ENCODE measurements at regions not wholly inside any gene's neighbourhood (a gene's known extent, or its start where the extent isn't known, plus 50 kb on each side); places are given as distances from the start of the nearest gene placed in this dataset.

DNA sequence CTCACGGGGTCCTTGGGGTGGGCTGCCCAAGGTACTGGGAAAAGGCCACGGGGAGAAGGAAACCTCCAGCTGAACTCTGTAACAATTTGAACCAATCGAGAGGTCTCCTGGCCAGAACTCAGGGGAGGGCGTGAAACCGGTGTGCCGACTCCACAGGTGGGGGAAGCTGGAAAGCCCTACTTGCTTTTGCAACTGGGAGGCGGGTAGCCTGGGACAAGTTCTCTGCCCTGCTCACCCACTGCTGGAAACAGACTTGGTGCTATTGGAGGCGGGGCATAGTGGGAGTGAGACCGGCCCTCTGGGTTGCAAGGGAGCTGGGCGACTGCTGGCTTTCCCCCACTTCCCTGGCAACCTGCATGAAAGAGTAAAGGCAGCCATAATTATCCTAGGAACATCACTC lies 73.2 kb upstream of the SLIT3 start:
- TF ChIP-seq POLR2A (IDR thresholded peaks at IDR 0.05), result no peak
- TF ChIP-seq, protein P1, sequence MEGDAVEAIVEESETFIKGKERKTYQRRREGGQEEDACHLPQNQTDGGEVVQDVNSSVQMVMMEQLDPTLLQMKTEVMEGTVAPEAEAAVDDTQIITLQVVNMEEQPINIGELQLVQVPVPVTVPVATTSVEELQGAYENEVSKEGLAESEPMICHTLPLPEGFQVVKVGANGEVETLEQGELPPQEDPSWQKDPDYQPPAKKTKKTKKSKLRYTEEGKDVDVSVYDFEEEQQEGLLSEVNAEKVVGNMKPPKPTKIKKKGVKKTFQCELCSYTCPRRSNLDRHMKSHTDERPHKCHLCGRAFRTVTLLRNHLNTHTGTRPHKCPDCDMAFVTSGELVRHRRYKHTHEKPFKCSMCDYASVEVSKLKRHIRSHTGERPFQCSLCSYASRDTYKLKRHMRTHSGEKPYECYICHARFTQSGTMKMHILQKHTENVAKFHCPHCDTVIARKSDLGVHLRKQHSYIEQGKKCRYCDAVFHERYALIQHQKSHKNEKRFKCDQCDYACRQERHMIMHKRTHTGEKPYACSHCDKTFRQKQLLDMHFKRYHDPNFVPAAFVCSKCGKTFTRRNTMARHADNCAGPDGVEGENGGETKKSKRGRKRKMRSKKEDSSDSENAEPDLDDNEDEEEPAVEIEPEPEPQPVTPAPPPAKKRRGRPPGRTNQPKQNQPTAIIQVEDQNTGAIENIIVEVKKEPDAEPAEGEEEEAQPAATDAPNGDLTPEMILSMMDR (IDR thresholded peaks at IDR 0.05), result no peak

All from thyroid gland (tissue), 4 donors.